ENCODE measurements at regions not wholly inside any gene's neighbourhood (a gene's known extent, or its start where the extent isn't known, plus 50 kb on each side); places are given as distances from the start of the nearest gene placed in this dataset.
"Not testable (repeated sequence)": the region's sequence is repeated elsewhere in the genome, so short reads cannot be mapped to it uniquely, and the experiment has no call there.

- DNase-seq: no peak
Measured at GRCh38 chr4:114034189-114034588, 54.7 kb upstream of the ARSJ start.

- no peak for DNase-seq
Measured at GRCh38 chr4:114036426-114036825, 57.0 kb upstream of the ARSJ start.

GRCh38 chr4:114036864-114037263 lies 57.4 kb upstream of the ARSJ start:
- no peak for DNase-seq

GRCh38 chr4:114037988-114038387 lies 58.5 kb upstream of the ARSJ start:
- no peak for DNase-seq

GRCh38 chr4:114038762-114039387 lies 59.4 kb upstream of the ARSJ start:
- no peak for DNase-seq

GRCh38 chr4:114040319-114041116 lies 61.1 kb upstream of the ARSJ start:
- DNase-seq: peak; percentile 66

GRCh38 chr4:114041117-114041475 lies 61.6 kb upstream of the ARSJ start:
- peak; percentile 79 for DNase-seq

GRCh38 chr4:114043116-114043515 lies 63.7 kb upstream of the ARSJ start:
- no peak for DNase-seq

- not testable (repeated sequence) for DNase-seq
Measured at GRCh38 chr4:114044351-114044750, 64.9 kb upstream of the ARSJ start.

GRCh38 chr4:114046331-114046730 lies 66.9 kb upstream of the ARSJ start:
- no peak for DNase-seq

- not testable (repeated sequence) for DNase-seq
Measured at GRCh38 chr4:114048154-114048553, 68.7 kb upstream of the ARSJ start.

- DNase-seq: no peak
Measured at GRCh38 chr4:114052227-114052626, 72.8 kb upstream of the ARSJ start.

GRCh38 chr4:114056599-114056998 lies 77.2 kb upstream of the ARSJ start:
- DNase-seq: no peak

- DNase-seq: no peak
Measured at GRCh38 chr4:114057746-114058145, 78.3 kb upstream of the ARSJ start.

- DNase-seq: peak; percentile 54
Measured at GRCh38 chr4:114062499-114062898, 83.1 kb upstream of the ARSJ start.

- peak; percentile 40 for DNase-seq
Measured at GRCh38 chr4:114072781-114073180, 93.3 kb upstream of the ARSJ start.

- peak; percentile 57 for DNase-seq
Measured at GRCh38 chr4:114076899-114077570, 97.6 kb upstream of the ARSJ start.

GRCh38 chr4:114077610-114078009 lies 98.2 kb upstream of the ARSJ start:
- peak; percentile 98 for DNase-seq

GRCh38 chr4:114078636-114079035 lies 99.2 kb upstream of the ARSJ start:
- peak; percentile 55 for DNase-seq

GRCh38 chr4:114081783-114082182 lies 102.3 kb upstream of the ARSJ start:
- no peak for DNase-seq

- peak; percentile 48 for DNase-seq
Measured at GRCh38 chr4:114082348-114082747, 102.9 kb upstream of the ARSJ start.

- no peak for DNase-seq
Measured at GRCh38 chr4:114085611-114086345, 106.3 kb upstream of the ARSJ start.

GRCh38 chr4:114087596-114088230 lies 108.3 kb upstream of the ARSJ start:
- peak; percentile 94 for DNase-seq
